ENCODE measurements at regions not wholly inside any gene's neighbourhood (a gene's known extent, or its start where the extent isn't known, plus 50 kb on each side); places are given as distances from the start of the nearest gene placed in this dataset.

GRCh38 chr2:145909175-145909755 lies 1389.3 kb upstream of the ZEB2 start (continued):
- TF ChIP-seq ZNF462 (CRISPR knock-in tag; IDR thresholded peaks at IDR 0.05) (no peak), CREB1 (CRISPR knock-in tag; IDR thresholded peaks at IDR 0.05; ENCODE audit: low read depth) (no peak), REST (IDR thresholded peaks at IDR 0.05; ENCODE audit: unreplicated experiment) (no peak), ZNF331 (CRISPR knock-in tag; IDR thresholded peaks at IDR 0.05; ENCODE audit: low read depth) (no peak), EZH2 (IDR thresholded peaks at IDR 0.05; ENCODE audit: low read depth, unreplicated experiment) (no peak)

All from GM23338 (cell line).